ENCODE measurements at regions not wholly inside any gene's neighbourhood (a gene's known extent, or its start where the extent isn't known, plus 50 kb on each side); places are given as distances from the start of the nearest gene placed in this dataset.
"Not testable (repeated sequence)": the region's sequence is repeated elsewhere in the genome, so short reads cannot be mapped to it uniquely, and the experiment has no call there.

DNA sequence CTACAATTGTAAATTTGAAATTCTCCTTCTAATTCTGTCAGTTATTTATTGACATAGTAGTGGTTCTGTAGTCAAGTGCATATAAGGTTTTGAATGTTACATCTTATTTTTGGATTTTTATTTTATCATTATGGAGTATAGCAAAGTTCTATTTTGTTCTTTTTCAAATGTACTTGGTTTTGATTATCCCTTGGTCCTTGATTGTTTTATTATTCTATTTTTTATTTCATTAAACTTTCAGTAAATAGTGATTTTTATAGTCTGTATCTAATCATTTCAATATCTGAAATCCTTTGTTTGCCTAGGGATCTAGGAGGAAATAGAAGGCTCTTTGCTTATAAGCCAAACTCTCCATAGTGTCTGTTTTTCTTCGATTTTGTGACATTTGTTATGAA is 87.8 kb downstream of the HFE start:
- DNase-seq = no peak

DNA sequence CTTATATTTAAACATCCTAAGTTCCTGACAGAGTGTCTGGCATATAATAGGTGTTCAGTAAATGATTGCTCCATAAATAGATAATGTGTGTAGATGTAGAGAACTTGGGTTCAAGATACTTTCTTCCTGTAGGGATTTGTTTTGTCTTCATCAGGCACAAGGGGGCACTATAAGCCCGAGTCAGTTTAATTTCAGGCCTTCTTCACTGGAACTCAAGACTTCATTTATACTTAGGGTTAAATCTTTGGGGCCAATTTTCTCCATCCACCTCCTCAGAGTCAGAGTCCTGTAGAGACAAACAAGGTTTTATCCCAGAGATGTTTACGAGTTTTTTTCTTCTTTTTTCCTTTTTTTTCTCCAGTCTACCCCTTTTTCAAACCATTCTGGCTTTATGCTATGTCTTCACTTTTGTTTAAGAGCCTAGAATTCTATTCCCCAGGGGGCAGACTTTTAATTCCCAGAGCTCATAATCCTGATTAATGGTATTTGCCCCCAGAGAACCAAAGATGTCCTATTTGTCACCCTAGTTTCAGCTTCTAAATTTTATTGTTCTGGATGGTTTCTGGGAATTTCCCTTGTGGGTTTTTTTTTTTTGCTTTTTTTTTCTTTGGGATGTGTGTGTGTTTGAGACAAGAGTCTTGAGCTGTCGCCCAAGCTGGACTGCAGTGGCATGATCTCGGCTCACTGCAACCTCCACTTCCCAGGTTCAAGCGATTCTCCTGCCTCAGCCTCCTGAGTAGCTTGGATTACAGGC is 88.4 kb downstream of the HFE start:
- peak; percentile 69 to 74 for DNase-seq

DNA sequence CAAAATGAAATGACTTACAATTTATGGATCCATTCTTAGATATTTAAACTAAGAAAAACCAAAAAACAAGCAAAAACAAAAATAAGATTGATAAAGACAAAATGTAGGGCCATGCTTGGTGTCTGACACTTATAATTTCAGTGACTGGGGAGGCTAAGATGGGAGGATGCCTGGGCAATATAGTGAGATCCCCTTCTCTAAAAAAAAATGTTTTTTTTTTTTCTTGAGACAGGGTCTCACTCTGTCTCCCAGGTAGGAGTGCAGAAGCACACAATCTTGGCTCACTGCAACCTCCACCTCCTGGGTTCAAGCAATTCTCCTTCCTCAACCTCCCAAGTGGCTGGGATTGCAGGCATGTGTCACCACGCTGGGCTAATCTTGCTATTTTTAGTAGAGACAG is 92.4 kb downstream of the HFE start:
- no peak for DNase-seq

DNA sequence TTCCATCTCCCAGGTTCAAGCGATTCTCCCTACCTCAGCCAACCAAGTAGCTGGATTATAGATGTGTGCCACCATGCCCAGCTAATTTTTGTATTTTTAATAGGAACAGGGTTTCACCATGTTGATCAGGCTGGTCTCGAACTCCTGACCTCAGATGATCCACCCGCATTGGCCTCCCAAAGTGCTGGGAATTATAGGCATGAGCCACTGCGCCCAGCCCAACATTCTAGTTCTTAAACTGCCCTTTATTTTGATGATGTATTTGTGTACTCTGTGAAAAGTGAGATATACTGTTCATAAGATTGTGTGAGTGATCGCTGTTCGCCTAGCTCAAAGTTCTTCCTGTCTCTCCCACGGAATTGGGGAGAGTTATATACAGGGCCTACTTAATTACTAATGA is 93.1 kb downstream of the HFE start:
- DNase-seq = no peak

DNA sequence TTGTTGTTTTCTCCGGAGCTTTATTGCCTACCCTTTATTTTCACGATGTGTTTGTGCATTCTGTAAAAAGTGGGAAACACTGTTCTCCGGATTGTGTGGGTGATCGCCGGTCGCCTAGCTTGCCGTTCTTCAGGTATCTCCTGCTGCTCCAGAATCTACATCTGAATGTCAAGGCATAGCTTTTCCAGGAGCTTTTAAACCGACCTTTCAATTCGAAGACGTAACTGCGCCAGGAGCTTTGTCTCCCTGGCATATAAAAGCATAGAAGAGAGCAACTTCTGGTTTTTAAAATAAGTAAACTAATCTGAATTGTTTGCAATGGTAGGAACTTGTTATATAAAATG is 96.0 kb downstream of the HFE start:
- DNase-seq = no peak

DNA sequence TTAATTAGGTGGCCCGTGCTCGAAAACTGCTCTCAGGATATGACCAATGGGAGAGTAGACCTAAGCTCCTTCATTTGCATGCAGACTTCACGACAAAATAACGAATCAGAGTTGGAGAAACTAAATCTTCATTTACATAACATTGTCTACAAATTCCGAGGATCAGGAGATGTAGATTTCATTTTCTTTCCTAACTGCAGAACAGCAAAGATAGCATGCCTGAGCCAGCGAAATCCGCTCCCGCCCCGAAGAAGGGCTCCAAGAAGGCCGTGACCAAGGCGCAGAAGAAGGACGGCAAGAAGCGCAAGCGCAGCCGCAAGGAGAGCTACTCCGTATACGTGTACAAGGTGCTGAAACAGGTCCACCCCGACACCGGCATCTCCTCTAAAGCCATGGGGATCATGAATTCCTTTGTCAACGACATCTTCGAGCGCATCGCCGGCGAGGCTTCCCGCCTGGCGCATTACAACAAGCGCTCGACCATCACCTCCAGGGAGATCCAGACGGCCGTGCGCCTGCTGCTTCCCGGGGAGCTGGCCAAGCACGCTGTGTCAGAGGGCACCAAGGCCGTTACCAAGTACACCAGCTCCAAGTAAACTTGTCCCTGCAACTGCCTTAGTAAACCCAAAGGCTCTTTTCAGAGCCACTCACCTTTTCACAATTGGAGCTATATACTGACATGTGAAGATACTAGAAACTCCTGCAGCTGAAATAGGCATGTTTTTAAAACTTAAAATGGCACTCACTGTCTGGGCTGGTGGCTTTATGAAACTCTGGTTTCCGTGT is 96.5 kb downstream of the HFE start:
- peak; percentile 72 to 93 for DNase-seq

DNA sequence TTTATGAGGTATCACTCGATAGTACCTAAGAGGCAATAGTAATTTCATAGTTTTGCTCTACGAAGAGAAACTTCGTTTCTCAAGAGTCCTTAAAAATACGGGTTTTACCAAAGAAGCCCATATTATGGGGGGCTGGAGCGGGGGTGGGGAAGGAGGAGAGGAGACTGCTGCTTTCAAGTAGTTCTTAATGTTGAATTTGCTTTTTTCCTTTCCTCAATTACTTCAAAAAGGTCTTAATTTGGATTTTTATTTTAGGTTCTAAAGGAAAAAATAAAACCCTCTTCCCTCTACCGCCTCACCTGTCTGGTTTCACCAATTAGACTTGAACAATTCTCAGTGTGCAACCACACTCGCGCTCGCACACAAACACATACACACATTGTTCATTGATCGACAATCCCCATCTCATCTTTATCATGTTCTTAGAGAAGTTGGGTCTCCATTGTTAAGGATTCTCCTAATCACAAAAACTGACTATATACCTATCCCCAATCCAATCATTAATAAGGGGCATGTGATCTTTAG is 97.2 kb downstream of the HFE start:
- DNase-seq = no peak

DNA sequence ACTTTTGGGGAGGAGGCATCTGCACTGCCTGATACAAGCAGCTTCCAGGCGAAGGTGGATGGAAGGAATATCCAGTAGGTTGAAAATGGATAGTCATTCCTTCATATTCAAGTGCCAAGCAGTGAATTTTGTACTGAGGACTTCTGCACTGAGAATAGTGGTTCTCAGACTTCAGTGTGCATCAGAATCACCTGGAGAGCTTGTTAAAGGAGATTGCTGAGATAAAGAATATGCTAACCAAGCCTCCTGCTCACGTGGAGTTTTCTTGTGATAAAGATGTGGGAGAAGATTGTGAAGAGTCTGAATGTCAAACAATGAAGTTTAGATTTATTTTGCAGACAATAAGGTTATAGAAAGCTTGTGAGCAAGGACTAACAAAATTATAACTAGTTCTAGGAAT is 97.8 kb downstream of the HFE start:
- no peak for DNase-seq

DNA sequence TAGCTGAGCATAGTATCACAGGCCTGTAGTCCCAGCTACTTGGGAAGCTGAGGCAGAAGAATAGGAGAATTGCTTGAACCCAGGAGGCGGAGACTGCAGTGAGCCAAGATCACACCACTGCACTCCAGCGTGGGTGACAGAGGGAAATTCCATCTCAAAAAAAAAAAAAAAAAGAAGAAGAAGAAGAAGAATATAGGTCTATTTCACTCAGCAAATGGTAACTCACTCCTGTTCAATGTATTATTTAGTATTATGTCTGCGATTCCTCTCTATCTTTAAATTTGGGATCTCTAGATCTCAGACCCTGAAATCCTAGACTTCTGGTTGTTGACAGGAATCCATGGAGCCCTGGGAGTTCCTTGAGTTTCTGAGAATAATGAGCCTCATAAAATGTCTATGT is 98.6 kb downstream of the HFE start:
- DNase-seq = peak in 1 of 2 donors; percentile 15

DNA sequence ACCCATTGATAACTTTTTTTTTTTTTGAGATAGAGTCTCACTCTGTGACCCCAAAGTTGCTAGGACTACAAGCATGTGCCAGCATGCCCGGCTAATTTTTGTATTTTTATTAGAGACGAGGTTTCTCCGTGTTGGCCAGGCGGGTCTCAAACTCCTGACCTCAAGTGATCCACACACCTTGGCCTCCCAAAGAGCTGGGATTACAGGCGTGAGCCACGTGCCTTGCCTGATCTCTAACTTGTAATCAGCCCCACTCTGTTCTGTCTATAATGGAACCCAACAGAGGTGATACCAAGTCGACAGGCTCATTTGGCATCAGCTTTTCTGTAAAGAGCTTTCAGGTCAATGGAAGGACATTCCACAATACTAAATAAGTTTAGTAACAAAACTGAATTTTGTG is 99.4 kb downstream of the HFE start:
- no peak for DNase-seq

DNA sequence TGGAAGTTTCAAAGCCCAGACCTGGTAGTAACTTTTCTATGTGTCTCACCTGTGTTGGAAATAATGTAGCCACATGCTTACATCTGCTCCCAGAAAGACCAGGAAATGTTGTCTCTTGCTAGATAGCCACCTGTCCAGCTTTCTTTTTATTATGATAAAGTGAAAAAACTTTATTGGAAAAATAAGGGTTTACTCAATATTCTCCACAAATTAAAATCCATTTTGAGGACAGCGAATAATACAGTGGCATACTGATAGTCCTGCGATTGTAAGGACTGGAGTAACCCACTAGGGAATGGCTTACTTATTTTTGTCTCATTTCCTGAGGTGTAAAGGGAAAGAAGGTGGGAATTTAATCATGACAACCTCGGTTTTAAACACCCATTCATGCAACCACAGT is 100.1 kb downstream of the HFE start:
- DNase-seq = no peak

DNA sequence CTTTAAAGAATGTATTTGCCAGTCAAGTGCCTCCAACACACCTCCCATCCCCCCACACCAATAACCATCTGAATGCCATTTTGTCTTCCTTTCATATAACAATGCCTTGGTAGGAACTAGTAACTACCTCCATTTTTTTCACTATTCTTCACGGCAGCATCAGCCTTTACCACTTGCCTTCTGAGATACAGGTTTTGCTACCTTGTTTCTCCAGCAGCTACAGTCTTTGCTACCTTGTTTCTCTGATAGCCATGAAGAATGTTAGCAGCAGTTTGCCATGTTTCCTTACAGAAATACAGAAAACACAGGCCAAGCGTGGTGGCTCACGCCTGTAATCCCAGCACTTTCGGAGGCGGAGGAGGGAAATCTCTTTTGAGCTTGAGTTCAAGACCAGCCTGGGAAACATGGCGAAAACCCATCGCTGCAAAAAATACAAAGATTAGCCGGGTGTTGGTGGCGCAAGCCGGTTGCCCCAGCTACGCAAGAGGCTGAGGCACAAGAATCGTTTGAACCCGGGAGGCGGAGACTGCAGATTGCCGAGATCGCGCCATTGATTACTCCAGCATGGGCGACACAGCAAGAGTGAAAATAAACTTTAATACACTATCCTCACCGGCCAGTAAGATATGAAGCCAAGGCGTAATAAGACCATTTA is 100.9 kb downstream of the HFE start:
- peak; percentile 48 to 51 for DNase-seq

DNA sequence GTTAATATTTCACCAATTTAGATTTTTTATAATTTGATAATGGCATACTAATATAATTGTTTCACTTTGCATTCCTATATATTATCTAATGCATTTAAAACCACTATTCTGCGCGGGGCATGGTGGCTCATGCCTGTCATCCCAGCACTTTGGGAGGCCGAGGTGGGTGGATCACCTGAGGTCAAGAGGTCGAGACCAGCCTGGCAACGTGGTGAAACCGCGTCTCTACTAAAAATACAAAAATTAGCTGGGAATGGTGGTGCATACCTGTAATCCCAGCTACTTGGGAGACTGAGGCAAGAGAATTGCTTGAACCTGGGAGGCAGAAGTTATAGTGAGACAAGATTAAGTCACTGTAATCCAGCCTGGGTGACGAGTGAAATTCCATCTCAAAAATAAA is 104.3 kb downstream of the HFE start:
- not testable (repeated sequence) for DNase-seq

DNA sequence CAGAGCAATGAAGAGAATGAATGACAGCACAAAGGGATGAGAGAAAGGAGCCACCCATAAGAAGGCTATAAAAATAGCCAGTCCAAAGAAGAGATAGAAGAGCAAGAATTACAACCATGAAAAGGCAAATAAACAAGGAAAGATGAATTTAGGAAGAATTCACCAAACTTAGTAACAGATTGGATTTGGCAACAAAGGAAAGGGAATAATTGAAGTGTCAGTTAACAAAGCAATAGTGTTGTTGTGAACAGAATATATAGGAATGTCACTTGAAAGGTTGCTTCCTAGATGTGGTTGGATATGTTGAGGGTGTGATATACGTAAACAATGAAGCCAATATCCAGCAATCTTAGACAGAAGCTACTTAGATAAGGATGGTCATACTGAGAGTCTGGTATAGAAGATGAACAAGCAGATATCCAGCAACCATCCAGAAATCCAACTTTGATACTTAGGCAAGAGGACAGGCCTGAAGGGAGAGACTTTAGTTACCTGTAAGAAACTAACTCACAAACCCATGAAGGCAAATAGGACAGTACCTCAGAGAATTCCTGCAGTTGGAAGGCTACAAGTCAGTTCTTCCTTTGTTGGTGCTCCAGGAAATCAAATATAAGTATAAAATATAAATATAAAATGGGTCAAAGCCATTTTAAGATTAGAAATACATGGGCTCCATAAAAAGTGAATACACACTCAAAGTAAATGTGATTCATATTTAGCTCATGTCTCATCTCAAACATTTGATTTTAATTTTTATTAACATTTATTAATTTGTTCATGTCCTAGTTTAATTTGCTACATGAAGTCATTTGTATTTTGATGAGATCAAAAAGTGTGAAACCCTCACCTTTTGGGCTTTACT is 106.5 kb downstream of the HFE start:
- no peak for DNase-seq

DNA sequence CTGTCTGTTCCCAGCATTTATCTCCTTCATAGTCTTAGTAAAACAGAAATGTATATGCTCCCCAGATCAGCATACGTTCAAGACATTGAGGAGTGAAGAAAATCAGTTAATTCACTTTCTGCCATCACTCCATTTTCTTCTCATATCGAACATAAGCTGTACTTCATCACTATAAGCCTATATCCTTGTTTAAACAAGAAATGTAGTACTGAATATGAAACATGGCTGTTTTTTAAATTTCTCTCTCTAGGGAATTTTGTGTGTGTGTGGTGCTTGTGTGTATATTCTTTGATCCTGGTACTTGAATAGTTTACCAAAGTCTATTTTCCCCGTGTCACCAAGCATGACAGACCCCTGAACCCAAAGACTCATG is 107.1 kb downstream of the HFE start:
- no peak for DNase-seq

DNA sequence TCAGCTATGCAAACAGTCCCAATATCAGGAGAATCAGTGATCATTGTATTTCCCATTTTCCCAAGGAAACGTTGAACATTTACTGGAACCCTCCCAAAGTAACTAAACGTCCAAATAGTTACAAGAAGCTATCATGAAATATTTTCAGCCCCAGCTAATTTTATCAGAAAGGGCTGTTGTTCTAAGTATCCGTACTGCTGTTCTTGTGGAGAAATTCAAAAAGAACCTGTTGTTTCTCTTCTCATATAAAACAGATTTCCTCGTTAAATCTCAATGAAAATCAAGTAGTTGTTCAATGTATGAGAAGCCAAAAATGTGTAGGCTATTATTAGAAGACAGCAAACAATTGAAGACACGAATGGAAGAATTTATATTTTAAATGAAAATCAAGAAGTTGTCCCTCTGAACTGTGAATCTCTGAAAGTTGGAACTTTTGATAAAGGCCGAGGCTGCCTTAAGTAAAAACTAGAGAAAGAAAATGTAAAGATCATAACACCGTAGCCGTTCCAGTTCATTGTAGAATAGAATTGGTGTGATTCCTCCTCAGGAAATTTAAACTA is 107.7 kb downstream of the HFE start:
- DNase-seq = no peak

DNA sequence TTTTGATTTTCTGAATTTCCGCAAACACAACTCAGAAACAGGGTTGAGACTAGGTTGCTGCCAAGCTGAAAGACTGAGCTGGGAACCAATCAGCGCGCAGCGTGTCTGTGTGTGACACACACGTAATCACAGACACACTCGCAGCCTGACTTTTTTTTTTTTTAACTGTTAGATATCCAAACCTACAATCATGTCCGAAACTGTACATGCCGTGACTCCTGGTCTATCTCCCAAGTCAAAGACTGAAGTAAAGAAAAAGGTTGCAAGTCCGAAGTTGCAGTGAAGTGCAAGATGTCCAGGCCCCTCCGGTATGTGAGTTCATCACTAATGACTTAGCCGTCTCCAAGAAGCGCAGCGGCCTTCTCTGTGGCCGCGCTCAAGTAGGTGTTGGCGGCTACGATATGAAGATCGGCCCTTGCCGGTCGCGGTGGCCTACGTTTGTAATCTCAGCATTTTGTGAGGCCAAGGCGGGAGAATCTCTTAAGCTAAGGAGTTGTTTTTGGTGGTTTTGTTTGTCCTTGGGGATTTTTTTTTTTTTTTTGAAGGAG is 108.2 kb downstream of the HFE start:
- peak; percentile 90 to 93 for DNase-seq

DNA sequence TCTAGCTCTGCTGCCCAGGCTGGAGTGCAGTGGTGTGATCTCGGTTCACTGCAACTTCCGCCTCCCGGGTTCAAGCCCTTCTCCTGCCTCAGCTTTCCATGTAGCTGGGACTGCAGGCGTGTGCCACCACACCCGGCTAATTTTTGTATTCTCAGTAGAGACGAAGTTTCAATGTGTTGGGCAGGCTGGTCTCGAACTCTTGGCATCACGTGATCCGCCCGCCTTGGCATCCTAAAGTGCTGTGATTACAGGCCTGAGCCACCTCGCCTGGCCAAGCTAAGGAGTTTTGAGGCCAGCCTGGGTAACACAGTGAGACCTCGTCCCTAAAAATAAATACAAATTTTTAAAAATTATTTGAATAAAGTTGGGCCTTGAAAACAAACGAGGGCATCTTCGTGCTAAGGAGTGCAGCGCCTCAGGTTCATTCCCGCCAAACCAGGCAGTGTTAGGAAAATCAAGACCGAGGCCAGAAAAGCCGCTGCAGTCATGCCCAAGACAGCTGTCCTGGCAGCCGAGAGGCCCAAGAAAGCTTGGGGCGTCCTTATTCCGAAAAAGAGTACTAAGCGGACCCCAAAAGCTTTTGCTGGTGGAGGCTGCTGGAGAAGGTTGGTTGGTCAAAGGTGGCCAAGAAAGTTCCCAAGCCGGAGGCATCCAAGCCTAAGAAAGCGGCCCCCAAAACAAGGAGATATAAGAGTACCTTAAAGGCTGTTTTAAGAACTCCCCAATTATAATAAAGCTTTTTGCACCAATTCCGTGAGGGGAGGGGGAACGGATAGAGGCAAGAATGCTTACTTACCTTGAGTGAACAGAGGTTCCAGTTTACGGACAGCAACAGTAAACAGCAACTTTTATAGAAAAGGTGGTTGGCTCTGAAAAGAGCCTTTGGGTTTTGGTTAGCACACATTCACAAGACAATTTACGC is 109.0 kb downstream of the HFE start:
- no peak for DNase-seq

DNA sequence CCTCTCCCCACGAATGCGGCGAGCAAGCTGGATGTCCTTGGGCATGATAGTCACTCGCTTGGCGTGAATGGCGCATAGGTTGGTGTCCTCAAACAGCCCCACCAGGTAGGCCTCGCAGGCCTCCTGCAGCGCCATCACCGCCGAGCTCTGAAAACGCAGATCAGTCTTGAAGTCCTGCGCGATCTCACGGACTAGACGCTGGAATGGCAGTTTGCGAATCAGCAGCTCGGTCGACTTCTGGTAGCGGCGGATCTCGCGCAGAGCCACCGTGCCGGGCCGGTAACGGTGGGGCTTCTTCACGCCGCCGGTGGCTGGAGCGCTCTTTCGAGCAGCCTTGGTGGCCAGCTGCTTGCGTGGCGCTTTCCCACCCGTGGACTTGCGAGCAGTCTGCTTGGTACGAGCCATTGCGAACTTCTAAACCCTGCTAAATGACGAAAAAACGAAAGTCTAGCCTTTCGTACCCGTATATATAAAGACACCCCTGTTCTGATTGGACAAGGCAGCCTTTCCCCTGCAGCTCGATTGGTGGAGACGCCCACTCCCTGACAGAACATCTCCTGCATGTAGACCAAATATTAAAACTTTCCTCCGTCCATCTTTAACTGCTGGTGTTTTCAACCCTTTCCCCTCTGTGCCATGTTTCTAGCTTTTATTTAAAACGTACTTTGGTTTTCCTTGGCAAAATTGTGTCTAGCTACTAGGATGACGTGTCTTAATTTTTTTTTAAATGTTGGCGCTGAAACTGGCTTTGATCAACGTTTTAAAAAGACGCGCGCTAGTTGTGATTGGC is 109.8 kb downstream of the HFE start:
- peak; percentile 90 to 94 for DNase-seq

DNA sequence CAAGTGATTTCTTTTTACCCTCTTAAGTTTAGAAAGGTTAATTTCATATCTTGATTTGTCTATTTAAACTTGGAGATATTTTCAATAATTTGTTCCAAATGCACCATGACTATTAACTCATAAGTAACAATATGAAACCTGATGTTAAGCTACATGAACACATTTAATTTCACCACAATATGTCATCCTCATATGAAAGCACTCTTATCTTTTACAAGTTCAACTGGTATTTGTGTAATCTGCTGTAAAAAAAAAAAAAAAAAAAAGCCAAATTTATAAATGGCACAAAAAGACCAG is 110.4 kb downstream of the HFE start:
- DNase-seq = no peak
